ENCODE measurements at regions not wholly inside any gene's neighbourhood (a gene's known extent, or its start where the extent isn't known, plus 50 kb on each side); places are given as distances from the start of the nearest gene placed in this dataset.

DNA sequence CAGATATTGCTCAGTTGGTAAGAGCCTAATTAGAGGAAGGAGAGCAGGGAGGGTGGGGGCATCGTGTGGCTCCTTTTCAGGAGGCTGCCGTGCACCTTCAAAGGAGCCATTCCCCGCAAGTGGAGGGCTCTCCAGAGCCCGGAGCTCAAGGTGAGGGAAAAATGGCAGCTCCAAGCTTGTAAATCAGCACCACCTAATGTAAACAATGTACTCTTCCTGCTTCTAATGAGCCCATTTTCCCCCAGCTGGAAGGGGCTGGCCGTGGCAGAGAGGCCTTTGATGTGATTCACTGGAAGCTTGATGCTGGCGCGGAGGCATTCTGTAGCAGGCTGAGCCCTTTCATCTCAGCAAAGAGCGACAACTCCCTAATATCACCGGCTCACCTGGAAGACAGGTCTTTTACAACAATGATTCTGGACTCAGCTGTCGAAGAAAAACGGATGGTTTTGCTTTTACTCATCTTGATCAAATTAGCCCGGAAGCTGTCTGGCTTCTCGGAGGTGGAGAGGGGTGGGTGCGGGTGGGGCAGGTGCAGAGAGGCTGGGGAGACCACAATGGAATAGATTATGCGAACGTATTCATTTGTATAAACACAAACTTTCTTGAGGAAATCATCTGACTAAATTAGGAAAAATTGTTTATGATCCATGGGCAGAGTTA lies 112.5 kb downstream of the RRAGC start:
- Histone ChIP-seq H3K27ac (no peak overlapping the region), H3K36me3 (no peaks in the 10 kb centered on the region), H3K27me3 (no peaks in the 10 kb centered on the region), H3K4me1 (no peaks in the 10 kb centered on the region), H3K9me3 (no peaks in the 10 kb centered on the region), H3K4me3 (no peak overlapping the region)
- no peak for DNase-seq
- TF ChIP-seq POLR2A (IDR thresholded peaks at IDR 0.05), result no peak
- TF ChIP-seq, protein P1, sequence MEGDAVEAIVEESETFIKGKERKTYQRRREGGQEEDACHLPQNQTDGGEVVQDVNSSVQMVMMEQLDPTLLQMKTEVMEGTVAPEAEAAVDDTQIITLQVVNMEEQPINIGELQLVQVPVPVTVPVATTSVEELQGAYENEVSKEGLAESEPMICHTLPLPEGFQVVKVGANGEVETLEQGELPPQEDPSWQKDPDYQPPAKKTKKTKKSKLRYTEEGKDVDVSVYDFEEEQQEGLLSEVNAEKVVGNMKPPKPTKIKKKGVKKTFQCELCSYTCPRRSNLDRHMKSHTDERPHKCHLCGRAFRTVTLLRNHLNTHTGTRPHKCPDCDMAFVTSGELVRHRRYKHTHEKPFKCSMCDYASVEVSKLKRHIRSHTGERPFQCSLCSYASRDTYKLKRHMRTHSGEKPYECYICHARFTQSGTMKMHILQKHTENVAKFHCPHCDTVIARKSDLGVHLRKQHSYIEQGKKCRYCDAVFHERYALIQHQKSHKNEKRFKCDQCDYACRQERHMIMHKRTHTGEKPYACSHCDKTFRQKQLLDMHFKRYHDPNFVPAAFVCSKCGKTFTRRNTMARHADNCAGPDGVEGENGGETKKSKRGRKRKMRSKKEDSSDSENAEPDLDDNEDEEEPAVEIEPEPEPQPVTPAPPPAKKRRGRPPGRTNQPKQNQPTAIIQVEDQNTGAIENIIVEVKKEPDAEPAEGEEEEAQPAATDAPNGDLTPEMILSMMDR (IDR thresholded peaks at IDR 0.05), result no peak

DNA sequence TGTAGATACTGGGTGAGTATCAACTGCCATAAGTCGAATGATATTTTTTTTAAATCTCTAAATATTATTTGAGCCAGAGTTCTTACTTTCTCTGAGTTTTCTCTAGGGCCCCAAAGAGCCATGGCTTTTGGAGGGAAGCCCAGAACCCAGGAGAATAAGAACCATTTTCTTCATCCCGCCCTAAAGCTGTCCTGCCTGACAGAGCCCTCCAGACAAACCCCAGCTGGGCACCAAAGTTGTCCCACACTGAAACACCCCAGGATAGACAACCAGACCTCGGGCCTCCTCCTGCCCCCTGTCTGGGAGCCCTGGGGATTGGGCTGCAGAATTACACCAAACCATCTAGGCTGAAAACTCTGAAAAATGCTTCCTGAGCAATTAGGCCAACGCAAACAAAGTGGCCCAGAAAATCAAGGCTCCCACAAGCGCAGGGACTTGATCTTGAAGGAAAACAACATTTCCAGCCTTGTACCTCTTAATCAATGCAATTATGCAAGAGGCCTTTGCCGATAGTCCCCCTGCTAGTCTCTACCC lies 113.1 kb downstream of the RRAGC start:
- Histone ChIP-seq H3K4me1 (no peaks in the 10 kb centered on the region), H3K9me3 (no peaks in the 10 kb centered on the region), H3K4me3 (no peak overlapping the region), H3K27me3 (no peaks in the 10 kb centered on the region), H3K27ac (no peak overlapping the region), H3K36me3 (no peaks in the 10 kb centered on the region)
- no peak for DNase-seq
- TF ChIP-seq POLR2A (IDR thresholded peaks at IDR 0.05), result no peak
- TF ChIP-seq, protein P1 (IDR thresholded peaks at IDR 0.05), result no peak

- no peak for DNase-seq
- TF ChIP-seq POLR2A (IDR thresholded peaks at IDR 0.05), result no peak
- TF ChIP-seq, protein P1 (IDR thresholded peaks at IDR 0.05), result no peak
- no peaks in the 10 kb centered on the region for H3K27me3 ChIP-seq
Observed at GRCh38 chr1:38745476-38746401, 113.8 kb downstream of the RRAGC start.

DNA sequence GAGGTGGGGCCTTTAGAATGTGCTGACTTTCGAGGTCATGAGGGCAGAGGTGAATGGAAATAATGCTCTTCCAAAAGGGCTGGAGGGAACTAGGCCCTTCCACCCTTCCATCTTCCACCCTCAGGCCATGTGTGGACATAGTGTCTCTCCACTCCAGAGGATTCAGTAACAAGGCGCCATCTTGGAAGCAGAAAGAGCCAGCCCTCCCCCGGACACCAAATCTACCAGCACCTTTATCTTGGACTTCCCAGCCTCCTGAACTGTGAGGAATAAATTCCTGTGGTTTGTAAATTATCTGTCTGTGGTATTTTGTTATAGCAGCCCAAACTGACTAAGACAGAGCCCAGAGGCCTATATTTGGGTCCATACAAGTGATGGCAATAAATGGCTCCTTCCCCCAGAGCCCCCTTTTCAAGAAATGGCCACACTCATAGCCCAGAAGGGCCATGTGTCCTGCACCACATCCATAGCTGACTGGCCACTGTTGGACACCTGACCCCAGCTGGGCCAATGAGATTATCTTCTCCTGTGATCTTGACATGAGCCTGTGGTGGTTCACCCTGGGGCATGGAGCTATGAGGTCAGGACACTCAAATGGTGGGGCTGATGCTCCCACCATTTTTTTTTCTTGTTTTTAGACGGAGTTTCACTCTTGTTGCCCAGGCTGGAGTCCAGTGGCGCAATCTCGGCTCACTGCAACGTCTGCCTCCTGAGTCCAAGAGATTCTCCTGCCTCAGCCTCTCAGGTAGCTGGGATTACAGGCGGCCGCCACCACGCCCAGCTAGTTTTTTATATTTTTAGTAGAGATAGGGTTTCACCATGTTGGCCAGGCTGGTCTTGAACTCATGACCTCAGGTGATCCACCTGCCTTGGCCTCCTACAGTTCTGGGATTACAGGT lies 114.9 kb downstream of the RRAGC start:
- no peak for DNase-seq
- no peaks in the 10 kb centered on the region for H3K9me3 ChIP-seq
- TF ChIP-seq, protein P1 (IDR thresholded peaks at IDR 0.05), result no peak
- no peak for TF ChIP-seq POLR2A (IDR thresholded peaks at IDR 0.05)
- H3K4me3 ChIP-seq, result no peak overlapping the region
- no peaks in the 10 kb centered on the region for H3K27me3 ChIP-seq
- no peaks in the 10 kb centered on the region for H3K4me1 ChIP-seq
- H3K27ac ChIP-seq, result no peak overlapping the region
- no peaks in the 10 kb centered on the region for H3K36me3 ChIP-seq

More at GRCh38 chr1:38745476-38746401, 113.8 kb downstream of the RRAGC start:
- no peaks in the 10 kb centered on the region for H3K9me3 ChIP-seq
- no peak overlapping the region for H3K4me3 ChIP-seq
- no peaks in the 10 kb centered on the region for H3K36me3 ChIP-seq
- no peaks in the 10 kb centered on the region for H3K4me1 ChIP-seq
- H3K27ac ChIP-seq, result no peak overlapping the region

DNA sequence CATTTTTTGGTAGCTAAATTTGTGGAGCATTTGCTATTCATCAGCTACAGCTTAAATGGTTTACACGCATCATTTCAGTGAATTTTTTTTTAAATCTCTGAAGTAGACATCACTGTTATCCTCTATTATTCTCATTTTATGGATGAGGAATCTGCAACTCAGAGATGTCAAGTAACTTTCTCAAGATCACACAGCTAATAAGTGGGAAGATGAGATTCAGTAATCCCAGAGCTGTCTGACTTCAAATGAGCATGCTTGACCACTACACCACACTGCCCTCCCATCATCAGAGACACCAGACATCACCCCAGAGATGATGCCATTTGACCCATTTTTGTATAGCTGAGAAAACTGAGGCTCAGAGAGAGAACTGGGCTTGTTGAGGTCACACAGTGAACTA lies 116.4 kb downstream of the RRAGC start:
- no peaks in the 10 kb centered on the region for H3K27me3 ChIP-seq
- H3K27ac ChIP-seq, result no peak overlapping the region
- H3K4me3 ChIP-seq, result no peak overlapping the region
- no peaks in the 10 kb centered on the region for H3K36me3 ChIP-seq
- DNase-seq, result no peak
- TF ChIP-seq, protein P1 (IDR thresholded peaks at IDR 0.05), result no peak
- no peaks in the 10 kb centered on the region for H3K9me3 ChIP-seq
- H3K4me1 ChIP-seq, result no peaks in the 10 kb centered on the region
